GM10266 (cell line): ENCODE measurements at regions not wholly inside any gene's neighbourhood (a gene's known extent, or its start where the extent isn't known, plus 50 kb on each side); places are given as distances from the start of the nearest gene placed in this dataset.
"Not testable (repeated sequence)": the region's sequence is repeated elsewhere in the genome, so short reads cannot be mapped to it uniquely, and the experiment has no call there.

ENCODE experiments used
- DNase-seq: peaks from one replicate; pipeline ENCODE4 v3.0.0; 2012; ENCODE audit errors: extremely low spot score
- TF ChIP-seq, protein P1 (sequence below): IDR thresholded peaks from 2 replicates; pipeline ENCODE4 v1.5.1; 2012; ENCODE audit warnings: mild to moderate bottlenecking, low read depth; ENCODE audit not compliant: control insufficient read depth, insufficient read depth; ENCODE audit errors: missing control alignments

GRCh38 chrX:3803305-3803704, 89.9 kb upstream of the PRKX start:
- no peak for DNase-seq
- TF ChIP-seq, protein P1, sequence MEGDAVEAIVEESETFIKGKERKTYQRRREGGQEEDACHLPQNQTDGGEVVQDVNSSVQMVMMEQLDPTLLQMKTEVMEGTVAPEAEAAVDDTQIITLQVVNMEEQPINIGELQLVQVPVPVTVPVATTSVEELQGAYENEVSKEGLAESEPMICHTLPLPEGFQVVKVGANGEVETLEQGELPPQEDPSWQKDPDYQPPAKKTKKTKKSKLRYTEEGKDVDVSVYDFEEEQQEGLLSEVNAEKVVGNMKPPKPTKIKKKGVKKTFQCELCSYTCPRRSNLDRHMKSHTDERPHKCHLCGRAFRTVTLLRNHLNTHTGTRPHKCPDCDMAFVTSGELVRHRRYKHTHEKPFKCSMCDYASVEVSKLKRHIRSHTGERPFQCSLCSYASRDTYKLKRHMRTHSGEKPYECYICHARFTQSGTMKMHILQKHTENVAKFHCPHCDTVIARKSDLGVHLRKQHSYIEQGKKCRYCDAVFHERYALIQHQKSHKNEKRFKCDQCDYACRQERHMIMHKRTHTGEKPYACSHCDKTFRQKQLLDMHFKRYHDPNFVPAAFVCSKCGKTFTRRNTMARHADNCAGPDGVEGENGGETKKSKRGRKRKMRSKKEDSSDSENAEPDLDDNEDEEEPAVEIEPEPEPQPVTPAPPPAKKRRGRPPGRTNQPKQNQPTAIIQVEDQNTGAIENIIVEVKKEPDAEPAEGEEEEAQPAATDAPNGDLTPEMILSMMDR, result no peak

- DNase-seq, result not testable (repeated sequence)
Measured at GRCh38 chrX:3795411-3795810, 82.0 kb upstream of the PRKX start.

DNA sequence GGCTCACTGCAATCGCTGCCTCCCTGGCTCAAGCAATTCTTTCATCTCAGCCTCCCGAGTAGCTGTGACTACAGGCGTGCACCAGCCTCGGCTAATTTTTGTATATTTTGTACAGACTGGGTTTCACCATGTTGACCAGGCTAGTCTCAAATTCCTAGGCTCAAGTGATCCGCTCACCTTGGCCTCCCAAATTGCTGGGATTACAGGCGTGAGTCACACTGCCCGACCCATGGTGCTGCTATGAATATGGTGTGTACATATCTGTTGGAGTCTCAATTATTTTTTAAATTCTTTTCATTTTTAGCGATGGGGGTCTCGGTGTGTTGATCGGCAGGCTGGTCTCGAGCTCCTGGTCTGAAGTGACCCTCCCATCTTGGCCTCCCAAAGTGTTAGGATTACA, 78.0 kb upstream of the PRKX start:
- TF ChIP-seq, protein P1, result no peak
- no peak for DNase-seq

- no peak for DNase-seq
- TF ChIP-seq, protein P1, result no peak
Measured at GRCh38 chrX:3788494-3789233, 75.2 kb upstream of the PRKX start.

GRCh38 chrX:3787856-3788255, 74.4 kb upstream of the PRKX start:
- TF ChIP-seq, protein P1, result no peak
- no peak for DNase-seq

DNA sequence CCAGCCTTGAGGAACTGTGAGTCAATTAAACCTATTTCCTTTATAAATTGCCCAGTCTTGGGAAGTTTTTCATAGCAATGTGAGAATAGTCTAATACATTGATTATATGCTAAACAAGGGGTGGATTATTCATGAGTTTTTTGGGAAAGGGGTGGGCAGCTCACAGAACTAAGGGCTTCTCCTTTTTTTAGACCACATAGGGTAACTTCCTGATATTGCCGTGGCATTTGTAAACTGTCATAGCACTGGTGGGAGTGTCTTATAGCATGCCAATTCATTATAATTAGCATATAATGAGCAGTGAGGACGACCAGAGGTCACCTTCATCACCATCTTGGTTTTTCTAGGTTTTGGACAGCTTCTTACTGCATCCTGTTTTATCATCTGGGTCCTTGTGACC, 72.4 kb upstream of the PRKX start:
- not testable (repeated sequence) for DNase-seq

DNA sequence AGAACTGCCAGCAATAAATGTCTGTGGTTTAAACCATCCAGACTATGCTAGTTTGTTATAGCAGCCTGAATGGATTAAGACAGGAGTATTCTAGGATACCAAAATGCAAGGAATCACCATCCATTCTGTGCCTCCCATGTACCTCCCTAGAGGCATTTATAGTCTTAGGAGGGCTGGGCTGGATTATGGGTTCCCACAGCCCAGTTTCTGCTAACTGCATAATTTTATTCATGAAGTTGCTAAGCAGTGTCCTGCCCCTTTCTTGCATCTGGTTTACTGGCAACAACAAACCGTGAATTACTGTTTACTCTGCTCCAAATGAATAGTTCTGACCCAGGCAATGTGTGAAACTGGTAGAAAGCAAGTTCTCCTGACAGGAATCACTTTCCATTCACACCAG, 67.1 kb upstream of the PRKX start:
- DNase-seq, result no peak
- TF ChIP-seq, protein P1, result no peak

DNA sequence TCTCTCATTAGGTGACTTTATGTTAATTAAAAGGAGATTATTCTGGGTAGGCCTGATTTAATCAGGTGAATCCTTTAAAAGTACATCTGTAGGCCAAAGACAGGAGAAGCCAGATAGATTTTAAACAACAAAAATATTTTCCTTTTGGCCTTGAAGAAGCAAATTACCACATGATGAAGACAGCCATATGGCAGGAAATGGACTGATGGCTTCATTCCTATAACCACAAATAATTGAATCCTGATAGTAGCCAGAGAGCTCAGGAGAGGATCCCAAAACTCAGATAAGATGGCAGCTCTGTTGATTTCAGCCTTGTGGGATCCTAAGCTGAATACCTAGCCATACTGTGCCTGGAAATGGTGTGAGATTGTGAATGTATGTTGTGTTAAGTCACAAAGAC, 66.1 kb upstream of the PRKX start:
- TF ChIP-seq, protein P1, result no peak
- no peak for DNase-seq
